HG03432 (cell line): ENCODE measurements at regions not wholly inside any gene's neighbourhood (a gene's known extent, or its start where the extent isn't known, plus 50 kb on each side); places are given as distances from the start of the nearest gene placed in this dataset.

ENCODE experiments used
- ATAC-seq: cut with Tn5 transposase; IDR thresholded peaks from one replicate; pipeline ENCODE4 v1.9.1; 2021; ENCODE audit warnings: mild to moderate bottlenecking, moderate library complexity; ENCODE audit not compliant: unreplicated experiment

- peak; percentile 68 for ATAC-seq
These were observed 81.1 kb upstream of the CT45A1 start for GRCh38 chrX:135632353-135632752.

- ATAC-seq = no peak
These were observed 74.2 kb upstream of the CT45A1 start for GRCh38 chrX:135639066-135639780.

GRCh38 chrX:135643916-135644315 is 69.5 kb upstream of the CT45A1 start:
- no peak for ATAC-seq

- no peak for ATAC-seq
These were observed 68.8 kb upstream of the CT45A1 start for GRCh38 chrX:135644624-135645023.

GRCh38 chrX:135649029-135649428 is 64.4 kb upstream of the CT45A1 start:
- ATAC-seq = no peak

- no peak for ATAC-seq
These were observed 63.9 kb upstream of the CT45A1 start for GRCh38 chrX:135649561-135649960.

GRCh38 chrX:135651647-135652295 is 61.7 kb upstream of the CT45A1 start:
- peak; percentile 35 for ATAC-seq

- ATAC-seq = peak; percentile 58
These were observed 60.8 kb upstream of the CT45A1 start for GRCh38 chrX:135652602-135653001.

- peak; percentile 74 for ATAC-seq
These were observed 55.3 kb upstream of the CT45A1 start for GRCh38 chrX:135657952-135658654.
